Mesendoderm (in vitro differentiated cells): ENCODE measurements at regions not wholly inside any gene's neighbourhood (a gene's known extent, or its start where the extent isn't known, plus 50 kb on each side); places are given as distances from the start of the nearest gene placed in this dataset.
"Not testable (repeated sequence)": the region's sequence is repeated elsewhere in the genome, so short reads cannot be mapped to it uniquely, and the experiment has no call there.

ENCODE experiments used
- DNase-seq: peaks from one replicate; pipeline ENCODE4 v3.0.0; 2013
- H2AK5ac ChIP-seq: 2 replicates; pipeline ENCODE4 v1.6.1; 2013; ENCODE audit warnings: low read length, inconsistent platforms
- H2BK120ac ChIP-seq: 2 replicates; pipeline ENCODE4 v1.6.1; 2013; ENCODE audit warnings: low read depth, mild to moderate bottlenecking, low read length, moderate library complexity, mixed read lengths
- H2BK15ac ChIP-seq: replicated peaks from 2 replicates; pipeline ENCODE4 v1.6.1; 2013; ENCODE audit warnings: low read depth, mild to moderate bottlenecking, moderate library complexity
- H2BK5ac ChIP-seq: 2 replicates; pipeline ENCODE4 v1.6.1; 2013; ENCODE audit warnings: low read length, inconsistent platforms
- H3K18ac ChIP-seq: 2 replicates; pipeline ENCODE4 v1.6.1; 2013; ENCODE audit warnings: mild to moderate bottlenecking, low read length, mixed read lengths
- H3K23ac ChIP-seq: one replicate; pipeline ENCODE4 v1.6.1; 2013; ENCODE audit warnings: low read length
- H3K27ac ChIP-seq: 2 replicates; pipeline ENCODE4 v1.5.1; 2013; ENCODE audit warnings: low read depth, mild to moderate bottlenecking, inconsistent platforms, low read length, moderate library complexity
- H3K27me3 ChIP-seq: 2 replicates; pipeline ENCODE4 v1.6.1; 2013; ENCODE audit warnings: low read length, control low read depth, mild to moderate bottlenecking, inconsistent platforms; ENCODE audit not compliant: insufficient read depth, poor library complexity
- H3K36me3 ChIP-seq: 2 replicates; pipeline ENCODE4 v1.6.1; 2013; ENCODE audit warnings: low read length, inconsistent platforms; ENCODE audit not compliant: control insufficient read depth, insufficient read depth
- H3K4ac ChIP-seq: one replicate; pipeline ENCODE4 v1.6.1; 2013; ENCODE audit warnings: low read depth, mild to moderate bottlenecking, low read length, moderate library complexity
- H3K4me1 ChIP-seq: 2 replicates; pipeline ENCODE4 v1.6.1; 2013; ENCODE audit warnings: low read depth, low read length, inconsistent platforms; ENCODE audit not compliant: control insufficient read depth
- H3K4me2 ChIP-seq: 2 replicates; pipeline ENCODE4 v1.6.1; 2013; ENCODE audit warnings: low read length
- H3K4me3 ChIP-seq: 2 replicates; pipeline ENCODE4 v1.5.1; 2013; ENCODE audit warnings: mild to moderate bottlenecking, low read length
- H3K56ac ChIP-seq: one replicate; pipeline ENCODE4 v1.6.1; 2013; ENCODE audit warnings: low read length
- H3K79me1 ChIP-seq: 2 replicates; pipeline ENCODE4 v1.6.1; 2013; ENCODE audit warnings: low read length, inconsistent platforms
- H3K79me2 ChIP-seq: 2 replicates; pipeline ENCODE4 v1.6.1; 2013; ENCODE audit warnings: mild to moderate bottlenecking, low read length; ENCODE audit not compliant: control insufficient read depth, insufficient read depth
- H3K9ac ChIP-seq: 2 replicates; pipeline ENCODE4 v1.6.1; 2013; ENCODE audit warnings: low read length, inconsistent platforms
- H4K5ac ChIP-seq: one replicate; pipeline ENCODE4 v1.6.1; 2013; ENCODE audit warnings: low read length
- H4K8ac ChIP-seq: one replicate; pipeline ENCODE4 v1.6.1; 2013; ENCODE audit warnings: low read depth, mild to moderate bottlenecking, control low read depth, low read length, moderate library complexity
- WGBS: extraction: QIAGEN DNeasy Blood & Tissue Kit; methylation state at CpG from one replicate; pipeline ENCODE4 v1.1.7; 2013; ENCODE audit warnings: low lambda C conversion rate, missing lambda C conversion rate; ENCODE audit not compliant: insufficient coverage; ENCODE audit errors: extremely low coverage; 5-methylcytosine and 5-hydroxymethylcytosine counted together

- H3K4ac ChIP-seq = no peak overlapping the region
- H3K79me2 ChIP-seq = no peaks in the 10 kb centered on the region
- H3K56ac ChIP-seq = no peak overlapping the region
- no peak overlapping the region for H3K9ac ChIP-seq
- H4K5ac ChIP-seq = no peak overlapping the region
- no peak overlapping the region for H3K27ac ChIP-seq
- H4K8ac ChIP-seq = no peak overlapping the region
- no peak overlapping the region for H3K4me2 ChIP-seq
- WGBS = no CpG with 5 or more reads among the region's 1 CpG
- DNase-seq = no peak
- H2AK5ac ChIP-seq = no peak overlapping the region
- H3K36me3 ChIP-seq = no peaks in the 10 kb centered on the region
- no peaks in the 10 kb centered on the region for H3K79me1 ChIP-seq
- no peak overlapping the region for H3K4me3 ChIP-seq
- H3K27me3 ChIP-seq = no peaks in the 10 kb centered on the region
- H2BK120ac ChIP-seq = no peak overlapping the region
- no peak overlapping the region for H3K18ac ChIP-seq
- no peaks in the 10 kb centered on the region for H3K4me1 ChIP-seq
- H3K23ac ChIP-seq = no peak overlapping the region
- H2BK5ac ChIP-seq = no peak overlapping the region
- H2BK15ac ChIP-seq = no peak overlapping the region
Measured at GRCh38 chr14:21820631-21821030, 147.0 kb upstream of the OR4E1 start.

- H2BK15ac ChIP-seq, H3K23ac ChIP-seq, H3K9ac ChIP-seq, H3K36me3 ChIP-seq, H2AK5ac ChIP-seq, H4K8ac ChIP-seq, H3K18ac ChIP-seq, H3K4me2 ChIP-seq, H2BK120ac ChIP-seq, H3K27me3 ChIP-seq, H3K4me1 ChIP-seq, H3K4ac ChIP-seq, H3K79me1 ChIP-seq, H3K79me2 ChIP-seq, H3K4me3 ChIP-seq, H3K56ac ChIP-seq, H4K5ac ChIP-seq, H2BK5ac ChIP-seq, H3K27ac ChIP-seq, DNase-seq: not testable (repeated sequence)
- no CpG with 5 or more reads among the region's 1 CpG for WGBS
Measured at GRCh38 chr14:21819891-21820290, 146.3 kb upstream of the OR4E1 start.

- not testable (repeated sequence) for H2BK120ac ChIP-seq, H3K79me2 ChIP-seq, H3K27ac ChIP-seq, DNase-seq, H4K5ac ChIP-seq, H3K4me1 ChIP-seq, H3K56ac ChIP-seq, H3K18ac ChIP-seq, H2AK5ac ChIP-seq, H3K79me1 ChIP-seq, H3K27me3 ChIP-seq, H3K9ac ChIP-seq, H3K4me2 ChIP-seq, H2BK5ac ChIP-seq, H2BK15ac ChIP-seq, H3K4me3 ChIP-seq, H4K8ac ChIP-seq, H3K36me3 ChIP-seq, H3K4ac ChIP-seq, H3K23ac ChIP-seq
- no CpG with 5 or more reads among the region's 3 CpGs for WGBS
Measured at GRCh38 chr14:21817010-21817409, 143.4 kb upstream of the OR4E1 start.

- Histone ChIP-seq H2BK120ac (no peak overlapping the region), H3K4me3 (no peak overlapping the region), H3K36me3 (no peaks in the 10 kb centered on the region), H3K79me1 (no peaks in the 10 kb centered on the region), H4K8ac (no peak overlapping the region), H3K27me3 (no peaks in the 10 kb centered on the region), H3K18ac (no peak overlapping the region), H2BK5ac (no peak overlapping the region), H4K5ac (no peak overlapping the region), H3K27ac (no peak overlapping the region), H3K4me2 (no peak overlapping the region), H2BK15ac (no peak overlapping the region), H3K56ac (no peak overlapping the region), H2AK5ac (no peak overlapping the region), H3K9ac (no peak overlapping the region), H3K4ac (no peak overlapping the region), H3K23ac (no peak overlapping the region), H3K4me1 (no peaks in the 10 kb centered on the region), H3K79me2 (no peaks in the 10 kb centered on the region)
- no CpG with 5 or more reads among the region's 13 CpGs for WGBS
- DNase-seq = no peak
Measured at GRCh38 chr14:21807975-21808374, 134.4 kb upstream of the OR4E1 start.

GRCh38 chr14:21804981-21805380, 131.4 kb upstream of the OR4E1 start:
- Histone ChIP-seq H2BK5ac (no peak overlapping the region), H3K79me1 (no peaks in the 10 kb centered on the region), H3K27me3 (no peaks in the 10 kb centered on the region), H2BK15ac (no peak overlapping the region), H3K18ac (no peak overlapping the region), H3K4me3 (no peak overlapping the region), H2AK5ac (no peak overlapping the region), H3K27ac (no peak overlapping the region), H2BK120ac (no peak overlapping the region), H4K8ac (no peak overlapping the region), H3K23ac (no peak overlapping the region), H3K56ac (no peak overlapping the region), H3K36me3 (no peaks in the 10 kb centered on the region), H3K4me2 (no peak overlapping the region), H3K79me2 (no peaks in the 10 kb centered on the region), H3K9ac (no peak overlapping the region), H3K4ac (no peak overlapping the region), H4K5ac (no peak overlapping the region), H3K4me1 (no peaks in the 10 kb centered on the region)
- WGBS = no CpG with 5 or more reads among the region's 2 CpGs
- no peak for DNase-seq

- H3K27me3 ChIP-seq = no peaks in the 10 kb centered on the region
- no peaks in the 10 kb centered on the region for H3K4me1 ChIP-seq
- no peak overlapping the region for H4K5ac ChIP-seq
- no peak overlapping the region for H3K18ac ChIP-seq
- no peak overlapping the region for H2BK120ac ChIP-seq
- no peak overlapping the region for H3K4me2 ChIP-seq
- no peaks in the 10 kb centered on the region for H3K36me3 ChIP-seq
- no peak overlapping the region for H2BK5ac ChIP-seq
- peak; percentile 21 for DNase-seq
- H3K9ac ChIP-seq = no peak overlapping the region
- H3K79me2 ChIP-seq = no peaks in the 10 kb centered on the region
- no CpG with 5 or more reads among the region's 1 CpG for WGBS
- no peak overlapping the region for H3K27ac ChIP-seq
- no peak overlapping the region for H4K8ac ChIP-seq
- no peak overlapping the region for H2BK15ac ChIP-seq
- no peak overlapping the region for H2AK5ac ChIP-seq
- no peak overlapping the region for H3K4me3 ChIP-seq
- no peaks in the 10 kb centered on the region for H3K79me1 ChIP-seq
- no peak overlapping the region for H3K4ac ChIP-seq
- H3K56ac ChIP-seq = no peak overlapping the region
- H3K23ac ChIP-seq = no peak overlapping the region
Measured at GRCh38 chr14:21802441-21802840, 128.8 kb upstream of the OR4E1 start.
